Inflammatory macrophage treated with lipopolysaccharide for 4 hours (primary cell): ENCODE measurements at regions not wholly inside any gene's neighbourhood (a gene's known extent, or its start where the extent isn't known, plus 50 kb on each side); places are given as distances from the start of the nearest gene placed in this dataset.

Source experiments
- DNase-seq: peaks from one replicate; pipeline ENCODE4 v3.0.0-alpha.2; 2020

- DNase-seq, result no peak
These were observed 90.1 kb downstream of the ANKRD60 start for GRCh38 chr20:58138395-58138794.

- DNase-seq, result no peak
These were observed 90.7 kb downstream of the ANKRD60 start for GRCh38 chr20:58137651-58138265.

GRCh38 chr20:58137236-58137635 lies 91.2 kb downstream of the ANKRD60 start:
- DNase-seq, result no peak

GRCh38 chr20:58136149-58136484 lies 92.3 kb downstream of the ANKRD60 start:
- no peak for DNase-seq

GRCh38 chr20:58135441-58136148 lies 92.9 kb downstream of the ANKRD60 start:
- DNase-seq, result no peak

GRCh38 chr20:58133020-58133808 lies 95.2 kb downstream of the ANKRD60 start:
- no peak for DNase-seq

GRCh38 chr20:58131551-58132142 lies 96.8 kb downstream of the ANKRD60 start:
- no peak for DNase-seq

- DNase-seq, result no peak
These were observed 97.3 kb downstream of the ANKRD60 start for GRCh38 chr20:58131151-58131550.

GRCh38 chr20:58130581-58130980 lies 97.9 kb downstream of the ANKRD60 start:
- DNase-seq, result no peak

- no peak for DNase-seq
These were observed 98.3 kb downstream of the ANKRD60 start for GRCh38 chr20:58130156-58130555.

- DNase-seq, result no peak
These were observed 98.7 kb downstream of the ANKRD60 start for GRCh38 chr20:58129721-58130151.

GRCh38 chr20:58128635-58129625 lies 99.5 kb downstream of the ANKRD60 start:
- DNase-seq, result no peak

GRCh38 chr20:58127701-58128111 lies 100.7 kb downstream of the ANKRD60 start:
- DNase-seq, result no peak

- no peak for DNase-seq
These were observed 102.7 kb downstream of the ANKRD60 start for GRCh38 chr20:58125726-58126125.

GRCh38 chr20:58117944-58118343 lies 110.5 kb downstream of the ANKRD60 start:
- no peak for DNase-seq

- no peak for DNase-seq
These were observed 111.9 kb downstream of the ANKRD60 start for GRCh38 chr20:58116505-58116904.

- DNase-seq, result no peak
These were observed 114.7 kb downstream of the ANKRD60 start for GRCh38 chr20:58113716-58114115.

- no peak for DNase-seq
These were observed 116.3 kb downstream of the ANKRD60 start for GRCh38 chr20:58112017-58112781.

- no peak for DNase-seq
These were observed 117.0 kb downstream of the ANKRD60 start for GRCh38 chr20:58111310-58112016.

GRCh38 chr20:58109918-58110635 lies 118.4 kb downstream of the ANKRD60 start:
- DNase-seq, result no peak
